Epithelial cell of esophagus (primary cell): ENCODE measurements at regions not wholly inside any gene's neighbourhood (a gene's known extent, or its start where the extent isn't known, plus 50 kb on each side); places are given as distances from the start of the nearest gene placed in this dataset.

Source experiments
- DNase-seq: peaks from one replicate; pipeline ENCODE4 v3.0.0; 2010; ENCODE audit warnings: low read depth
- H3K4me3 ChIP-seq: 2 replicates; pipeline ENCODE4 v1.5.1; 2011; ENCODE audit warnings: mild to moderate bottlenecking, low read length, control low read depth
- CTCF ChIP-seq: IDR thresholded peaks from 2 replicates; pipeline ENCODE4 v1.5.1; 2011; ENCODE audit warnings: low read depth, mild to moderate bottlenecking, low read length, control low read depth, inconsistent platforms; ENCODE audit not compliant: insufficient read depth; ENCODE audit errors: missing control alignments

- no peak for TF ChIP-seq CTCF
- no peak overlapping the region for H3K4me3 ChIP-seq
Observed at GRCh38 chr5:103648086-103648485, 85.5 kb upstream of the NUDT12 start.

GRCh38 chr5:103646698-103647614 lies 84.4 kb upstream of the NUDT12 start:
- no peak for TF ChIP-seq CTCF
- H3K4me3 ChIP-seq: no peak overlapping the region
- DNase-seq: no peak

More at GRCh38 chr5:103648086-103648485, 85.5 kb upstream of the NUDT12 start:
- no peak for DNase-seq

- TF ChIP-seq CTCF: no peak
- no peak overlapping the region for H3K4me3 ChIP-seq
- DNase-seq: no peak
Observed at GRCh38 chr5:103645816-103646215, 83.2 kb upstream of the NUDT12 start.

GRCh38 chr5:103638979-103639378 lies 76.4 kb upstream of the NUDT12 start:
- DNase-seq: no peak
- no peak for TF ChIP-seq CTCF
- no peak overlapping the region for H3K4me3 ChIP-seq

- no peak for TF ChIP-seq CTCF
- no peak overlapping the region for H3K4me3 ChIP-seq
- DNase-seq: peak; percentile 30
Observed at GRCh38 chr5:103624675-103625074, 62.1 kb upstream of the NUDT12 start.

- no peak for TF ChIP-seq CTCF
- DNase-seq: peak; percentile 51
- H3K4me3 ChIP-seq: no peak overlapping the region
Observed at GRCh38 chr5:103624035-103624480, 61.5 kb upstream of the NUDT12 start.
